ENCODE measurements at regions not wholly inside any gene's neighbourhood (a gene's known extent, or its start where the extent isn't known, plus 50 kb on each side); places are given as distances from the start of the nearest gene placed in this dataset.

GRCh38 chr10:4696186-4696585 is 129.8 kb upstream of the AKR1E2 start:
- TF ChIP-seq POLR2A (IDR thresholded peaks at IDR 0.05) (no peak), CTCF (IDR thresholded peaks at IDR 0.05) (no peak), EP300 (IDR thresholded peaks at IDR 0.05) (no peak), POLR2AphosphoS5 (IDR thresholded peaks at IDR 0.05) (no peak)

Data from sigmoid colon (tissue), 4 donors.